H1 (cell line): ENCODE measurements at regions not wholly inside any gene's neighbourhood (a gene's known extent, or its start where the extent isn't known, plus 50 kb on each side); places are given as distances from the start of the nearest gene placed in this dataset.

ENCODE experiments used
- ATF2 ChIP-seq: IDR thresholded peaks from 2 replicates; pipeline ENCODE4 v1.6.1; 2012; ENCODE audit warnings: low read length, inconsistent platforms
- CHD7 ChIP-seq: fragments of 300-600 bp; sonication (generic); IDR thresholded peaks from 2 replicates; pipeline ENCODE4 v1.7.1; 2012; ENCODE audit warnings: low read length, moderate library complexity, mild to moderate bottlenecking, inconsistent platforms; ENCODE audit not compliant: insufficient replicate concordance
- EZH2 ChIP-seq: fragments of 200-600 bp; sonication (generic); IDR thresholded peaks from 2 replicates; pipeline ENCODE4 v1.7.1; 2012; ENCODE audit warnings: low read depth, mild to moderate bottlenecking, moderate library complexity, low read length, inconsistent platforms; ENCODE audit not compliant: severe bottlenecking
- PHF8 ChIP-seq: fragments of 200-600 bp; sonication (generic); conservative IDR thresholded peaks from 2 replicates; pipeline ENCODE4 v1.7.1; 2012; ENCODE audit warnings: low read depth, mild to moderate bottlenecking, inconsistent platforms, low read length, moderate library complexity
- POLR2AphosphoS5 ChIP-seq: IDR thresholded peaks from 2 replicates; pipeline ENCODE4 v1.6.1; 2011; ENCODE audit warnings: low read depth, low read length
- SUZ12 ChIP-seq: fragments of 200-600 bp; sonication (generic); IDR thresholded peaks from 2 replicates; pipeline ENCODE4 v1.6.1; 2012; ENCODE audit warnings: mild to moderate bottlenecking, inconsistent platforms, low read length, moderate library complexity, mixed read lengths
- TAF1 ChIP-seq: IDR thresholded peaks from 2 replicates; pipeline ENCODE4 v1.6.1; 2011; ENCODE audit warnings: mild to moderate bottlenecking, low read depth, low read length

- no peak for TF ChIP-seq CHD7
- TF ChIP-seq EZH2: no peak
- TF ChIP-seq ATF2: no peak
- TF ChIP-seq SUZ12: no peak
- no peak for TF ChIP-seq PHF8
- TF ChIP-seq TAF1: no peak
- TF ChIP-seq POLR2AphosphoS5: no peak
These were observed 165.8 kb upstream of the SYT1 start (continued) for GRCh38 chr12:78698747-78699146.
